Choroid plexus epithelial cell (primary cell): ENCODE measurements at regions not wholly inside any gene's neighbourhood (a gene's known extent, or its start where the extent isn't known, plus 50 kb on each side); places are given as distances from the start of the nearest gene placed in this dataset.

Source experiments
- DNase-seq: peaks from one replicate; pipeline ENCODE4 v3.0.0-alpha.2; 2010; ENCODE audit warnings: low read depth
- H3K4me3 ChIP-seq: 2 replicates; pipeline ENCODE4 v1.5.1; 2011; ENCODE audit warnings: low read depth, mild to moderate bottlenecking, control low read depth, low read length, moderate library complexity
- TF ChIP-seq, protein P1 (sequence below): conservative IDR thresholded peaks from 2 replicates; pipeline ENCODE4 v1.5.1; 2011; ENCODE audit warnings: low read depth, mild to moderate bottlenecking, control low read depth, inconsistent platforms, low read length, moderate library complexity

- peak; percentile 52 for DNase-seq
- TF ChIP-seq, protein P1, sequence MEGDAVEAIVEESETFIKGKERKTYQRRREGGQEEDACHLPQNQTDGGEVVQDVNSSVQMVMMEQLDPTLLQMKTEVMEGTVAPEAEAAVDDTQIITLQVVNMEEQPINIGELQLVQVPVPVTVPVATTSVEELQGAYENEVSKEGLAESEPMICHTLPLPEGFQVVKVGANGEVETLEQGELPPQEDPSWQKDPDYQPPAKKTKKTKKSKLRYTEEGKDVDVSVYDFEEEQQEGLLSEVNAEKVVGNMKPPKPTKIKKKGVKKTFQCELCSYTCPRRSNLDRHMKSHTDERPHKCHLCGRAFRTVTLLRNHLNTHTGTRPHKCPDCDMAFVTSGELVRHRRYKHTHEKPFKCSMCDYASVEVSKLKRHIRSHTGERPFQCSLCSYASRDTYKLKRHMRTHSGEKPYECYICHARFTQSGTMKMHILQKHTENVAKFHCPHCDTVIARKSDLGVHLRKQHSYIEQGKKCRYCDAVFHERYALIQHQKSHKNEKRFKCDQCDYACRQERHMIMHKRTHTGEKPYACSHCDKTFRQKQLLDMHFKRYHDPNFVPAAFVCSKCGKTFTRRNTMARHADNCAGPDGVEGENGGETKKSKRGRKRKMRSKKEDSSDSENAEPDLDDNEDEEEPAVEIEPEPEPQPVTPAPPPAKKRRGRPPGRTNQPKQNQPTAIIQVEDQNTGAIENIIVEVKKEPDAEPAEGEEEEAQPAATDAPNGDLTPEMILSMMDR: no peak
These were observed 56.9 kb upstream of the FOXP4 start for GRCh38 chr6:41489120-41489851.

DNA sequence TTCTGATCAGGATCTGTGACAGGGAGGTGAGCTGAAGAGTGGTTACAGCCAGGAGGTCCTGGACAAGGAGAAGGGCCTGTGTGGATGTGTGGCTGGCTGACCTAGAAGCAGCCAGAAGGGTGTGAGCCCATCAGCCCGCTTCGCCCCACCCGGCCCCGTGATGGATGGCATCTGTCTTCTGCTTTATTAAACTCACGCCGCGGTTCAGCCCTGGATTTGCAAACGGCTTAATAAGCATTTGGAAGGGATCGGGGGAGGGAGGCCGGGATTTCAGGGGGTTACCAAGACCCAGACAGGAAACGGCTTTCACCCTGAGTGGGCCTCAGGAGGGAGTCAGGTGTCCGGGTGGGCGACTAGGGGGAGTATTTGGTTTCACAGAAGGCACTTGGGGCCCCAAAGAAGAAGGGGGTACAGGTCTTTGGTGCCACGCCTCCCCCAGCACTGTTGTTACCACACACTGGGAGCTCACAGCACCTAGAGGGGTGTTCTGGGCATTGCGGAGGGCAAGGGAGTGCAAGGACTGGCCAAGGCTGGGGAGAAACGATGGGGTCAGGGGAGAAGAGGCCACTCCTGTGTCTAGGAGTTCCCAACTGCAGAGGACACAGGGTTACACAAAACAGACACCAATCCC lies 53.8 kb upstream of the FOXP4 start:
- TF ChIP-seq, protein P1: no peak
- no peak overlapping the region for H3K4me3 ChIP-seq
- DNase-seq: no peak

More at GRCh38 chr6:41489120-41489851, 56.9 kb upstream of the FOXP4 start:
- no peak overlapping the region for H3K4me3 ChIP-seq

- TF ChIP-seq, protein P1: no peak
- H3K4me3 ChIP-seq: no peak overlapping the region
- peak; percentile 36 for DNase-seq
These were observed 51.7 kb upstream of the FOXP4 start for GRCh38 chr6:41494212-41495110.
